Gastroesophageal sphincter (tissue), 3 donors: ENCODE measurements at regions not wholly inside any gene's neighbourhood (a gene's known extent, or its start where the extent isn't known, plus 50 kb on each side); places are given as distances from the start of the nearest gene placed in this dataset.

ENCODE experiments used
- POLR2AphosphoS5 ChIP-seq: sonication (generic); formaldehyde crosslinking; IDR thresholded peaks from one replicate; pipeline ENCODE4 v1.6.1; 2017; ENCODE audit warnings: antibody characterized with exemption
- TF ChIP-seq, protein P1 (sequence below), 4 experiments: fragments of 200-600 bp in 2 of 4; fragments of 450-650 bp in 2 of 4; sonication (generic) in 1 of 4; IDR thresholded peaks; one replicate each; pipeline ENCODE4 v1.5.1; 2017 to 2019; ENCODE audit warnings: antibody characterized with exemption in 4 of 4, mild to moderate bottlenecking in 2 of 4, moderate library complexity in 2 of 4

DNA sequence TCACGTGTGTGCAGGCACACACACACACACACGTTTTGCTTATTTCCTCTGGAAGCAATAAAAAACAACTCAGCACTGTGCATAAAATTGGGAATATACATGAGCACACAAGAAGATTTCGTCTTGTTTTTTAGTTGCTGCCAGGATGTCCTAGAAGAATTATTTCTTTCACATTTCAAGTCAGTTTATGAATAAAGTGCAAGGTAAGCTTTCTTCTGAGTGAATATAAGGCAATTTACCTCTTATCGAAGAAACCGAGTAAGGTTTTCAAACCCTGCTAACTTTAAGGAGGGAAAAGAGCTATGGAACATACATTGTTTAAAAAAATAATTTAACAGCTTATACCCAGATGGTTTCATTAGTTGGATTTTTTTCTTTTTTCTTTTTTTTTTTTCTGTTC, 855.4 kb upstream of the NR2F2 start:
- TF ChIP-seq, protein P1, sequence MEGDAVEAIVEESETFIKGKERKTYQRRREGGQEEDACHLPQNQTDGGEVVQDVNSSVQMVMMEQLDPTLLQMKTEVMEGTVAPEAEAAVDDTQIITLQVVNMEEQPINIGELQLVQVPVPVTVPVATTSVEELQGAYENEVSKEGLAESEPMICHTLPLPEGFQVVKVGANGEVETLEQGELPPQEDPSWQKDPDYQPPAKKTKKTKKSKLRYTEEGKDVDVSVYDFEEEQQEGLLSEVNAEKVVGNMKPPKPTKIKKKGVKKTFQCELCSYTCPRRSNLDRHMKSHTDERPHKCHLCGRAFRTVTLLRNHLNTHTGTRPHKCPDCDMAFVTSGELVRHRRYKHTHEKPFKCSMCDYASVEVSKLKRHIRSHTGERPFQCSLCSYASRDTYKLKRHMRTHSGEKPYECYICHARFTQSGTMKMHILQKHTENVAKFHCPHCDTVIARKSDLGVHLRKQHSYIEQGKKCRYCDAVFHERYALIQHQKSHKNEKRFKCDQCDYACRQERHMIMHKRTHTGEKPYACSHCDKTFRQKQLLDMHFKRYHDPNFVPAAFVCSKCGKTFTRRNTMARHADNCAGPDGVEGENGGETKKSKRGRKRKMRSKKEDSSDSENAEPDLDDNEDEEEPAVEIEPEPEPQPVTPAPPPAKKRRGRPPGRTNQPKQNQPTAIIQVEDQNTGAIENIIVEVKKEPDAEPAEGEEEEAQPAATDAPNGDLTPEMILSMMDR (IDR thresholded peaks at IDR 0.05): no peak
- no peak for TF ChIP-seq POLR2AphosphoS5
